Upper lobe of right lung (tissue), 1 donor: ENCODE measurements at regions not wholly inside any gene's neighbourhood (a gene's known extent, or its start where the extent isn't known, plus 50 kb on each side); places are given as distances from the start of the nearest gene placed in this dataset.

Experiments
- ATAC-seq: fragments of 200-7000 bp; cut with Tn5 transposase; one replicate; pipeline ENCODE4 v1.9.1; 2020; ENCODE audit warnings: mild to moderate bottlenecking, moderate library complexity
- DNase-seq: peaks from one replicate; pipeline ENCODE4 v3.0.0-alpha.2; 2020
- H3K27ac ChIP-seq: fragments of 200-600 bp; one replicate; pipeline ENCODE4 v1.8.0; 2022
- H3K27me3 ChIP-seq: fragments of 200-600 bp; one replicate; pipeline ENCODE4 v1.8.0; 2022; ENCODE audit warnings: mild to moderate bottlenecking
- H3K36me3 ChIP-seq: fragments of 200-600 bp; one replicate; pipeline ENCODE4 v1.8.0; 2022
- H3K4me1 ChIP-seq: fragments of 200-600 bp; one replicate; pipeline ENCODE4 v1.8.0; 2022
- H3K4me3 ChIP-seq: fragments of 200-600 bp; one replicate; pipeline ENCODE4 v1.8.0; 2022; ENCODE audit warnings: mild to moderate bottlenecking
- H3K9me3 ChIP-seq: fragments of 200-600 bp; one replicate; pipeline ENCODE4 v1.8.0; 2022
- CTCF ChIP-seq: fragments of 200-600 bp; IDR thresholded peaks from one replicate; pipeline ENCODE4 v1.8.0; 2022; ENCODE audit warnings: antibody characterized with exemption
- intact Hi-C: fragments of 100-400 bp; cut with DNase I; formaldehyde crosslinking; loops from one replicate; pipeline ENCODE4 v1.11.0; 2022
- donor health status: DM: no; HTN: yes; CAD: no; lungs with severe emphysema.

GRCh38 chr2:8482432-8482831 is 199.4 kb upstream of the ID2 start:
- intact Hi-C loops, result no loop called here
- peaks cover 16% of the 10 kb centered on the region for H3K4me1 ChIP-seq
- ATAC-seq, result no peak

DNA sequence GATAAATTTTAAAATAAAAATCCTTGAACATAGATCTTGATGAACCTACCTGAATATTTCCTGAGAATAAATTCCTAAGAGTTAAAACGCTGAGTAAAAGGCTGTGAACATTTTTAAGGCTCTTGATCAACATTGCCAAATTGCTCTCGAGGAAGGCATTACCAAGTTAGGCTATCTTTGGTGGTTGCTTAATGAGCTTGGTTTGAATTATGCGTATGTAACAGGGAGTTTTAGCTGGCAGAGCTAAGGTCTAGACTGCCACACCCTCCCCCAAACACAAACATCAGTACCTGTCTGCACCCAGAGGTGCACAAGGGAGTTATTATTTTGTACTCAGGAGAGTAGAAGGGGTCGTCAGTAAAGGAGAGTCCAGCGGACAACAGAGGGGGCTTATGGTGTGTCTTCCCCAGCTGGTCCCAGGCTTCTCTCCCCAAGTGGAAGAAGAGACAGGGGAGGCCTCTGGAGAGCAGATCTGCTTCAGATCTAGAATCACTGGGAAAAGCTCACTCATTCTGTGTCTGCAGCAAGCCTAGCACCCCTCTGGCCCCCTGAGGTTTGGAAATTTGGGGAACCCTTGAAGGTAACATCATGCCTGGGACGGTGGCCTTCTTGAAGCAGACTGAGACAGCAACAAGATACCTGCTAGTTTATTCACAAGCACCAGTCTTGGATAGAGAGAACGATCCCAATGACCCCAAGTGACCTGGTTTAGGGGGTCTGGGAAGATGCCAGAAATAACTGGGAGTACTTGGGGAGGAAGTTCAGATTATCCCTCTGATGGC is 197.2 kb upstream of the ID2 start:
- H3K4me1 ChIP-seq, result peaks cover 18% of the 10 kb centered on the region
- intact Hi-C loops, result no loop called here
- no peak overlapping the region for H3K4me3 ChIP-seq
- H3K27me3 ChIP-seq, result no peaks in the 10 kb centered on the region
- no peaks in the 10 kb centered on the region for H3K36me3 ChIP-seq
- no peak for TF ChIP-seq CTCF
- no peak overlapping the region for H3K27ac ChIP-seq
- no peaks in the 10 kb centered on the region for H3K9me3 ChIP-seq
- no peak for DNase-seq
- ATAC-seq, result no peak

More at GRCh38 chr2:8482432-8482831, 199.4 kb upstream of the ID2 start:
- Histone ChIP-seq H3K27me3 (no peaks in the 10 kb centered on the region), H3K27ac (no peak overlapping the region), H3K4me3 (no peak overlapping the region), H3K9me3 (no peaks in the 10 kb centered on the region), H3K36me3 (no peaks in the 10 kb centered on the region)
- DNase-seq, result no peak
- no peak for TF ChIP-seq CTCF

DNA sequence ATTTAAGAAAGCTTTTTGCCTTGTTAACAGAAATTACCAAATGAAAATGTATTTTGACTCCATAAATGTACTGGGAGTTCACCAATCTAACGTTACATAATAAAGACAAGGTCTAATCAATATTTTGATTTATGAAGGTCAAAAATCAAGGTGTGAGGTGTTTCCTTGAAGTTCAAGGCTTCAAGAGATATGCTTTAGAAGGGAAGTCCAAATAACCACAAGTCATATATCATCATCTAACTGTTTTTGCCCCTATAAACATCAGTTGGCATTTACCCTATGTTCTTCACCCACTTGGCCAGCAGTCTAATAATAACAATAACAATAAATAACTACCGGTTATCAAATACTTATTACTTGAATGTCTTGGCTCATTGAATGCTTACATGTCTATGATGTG is 196.1 kb upstream of the ID2 start:
- TF ChIP-seq CTCF, result no peak
- H3K36me3 ChIP-seq, result no peaks in the 10 kb centered on the region
- no peaks in the 10 kb centered on the region for H3K9me3 ChIP-seq
- ATAC-seq (no peak), DNase-seq (no peak)
- H3K27ac ChIP-seq, result no peak overlapping the region
- intact Hi-C loops, result no loop called here
- H3K4me1 ChIP-seq, result peaks cover 18% of the 10 kb centered on the region
- no peak overlapping the region for H3K4me3 ChIP-seq
- H3K27me3 ChIP-seq, result no peaks in the 10 kb centered on the region

GRCh38 chr2:8486141-8486540 is 195.7 kb upstream of the ID2 start:
- TF ChIP-seq CTCF, result no peak
- Histone ChIP-seq H3K4me3 (no peak overlapping the region), H3K9me3 (no peaks in the 10 kb centered on the region), H3K4me1 (peaks cover 16% of the 10 kb centered on the region), H3K36me3 (no peaks in the 10 kb centered on the region), H3K27ac (no peak overlapping the region), H3K27me3 (no peaks in the 10 kb centered on the region)
- intact Hi-C loops, result no loop called here
- no peak for DNase-seq
- ATAC-seq, result no peak

- ATAC-seq (peak; percentile 62), DNase-seq (no peak)
- Histone ChIP-seq H3K27me3 (no peaks in the 10 kb centered on the region), H3K9me3 (no peaks in the 10 kb centered on the region), H3K27ac (peak overlapping the region; percentile 20), H3K36me3 (no peaks in the 10 kb centered on the region), H3K4me3 (peak overlapping the region; percentile 21), H3K4me1 (peaks cover 20% of the 10 kb centered on the region)
- no peak for TF ChIP-seq CTCF
- intact Hi-C loops, result no loop called here
Observed at GRCh38 chr2:8487461-8487932, 194.4 kb upstream of the ID2 start.
